ENCODE measurements at regions not wholly inside any gene's neighbourhood (a gene's known extent, or its start where the extent isn't known, plus 50 kb on each side); places are given as distances from the start of the nearest gene placed in this dataset.
"Not testable (repeated sequence)": the region's sequence is repeated elsewhere in the genome, so short reads cannot be mapped to it uniquely, and the experiment has no call there.

- no peak for DNase-seq
These were observed 235.3 kb upstream of the ZFP64 start for GRCh38 chr20:52426856-52427255.

DNA sequence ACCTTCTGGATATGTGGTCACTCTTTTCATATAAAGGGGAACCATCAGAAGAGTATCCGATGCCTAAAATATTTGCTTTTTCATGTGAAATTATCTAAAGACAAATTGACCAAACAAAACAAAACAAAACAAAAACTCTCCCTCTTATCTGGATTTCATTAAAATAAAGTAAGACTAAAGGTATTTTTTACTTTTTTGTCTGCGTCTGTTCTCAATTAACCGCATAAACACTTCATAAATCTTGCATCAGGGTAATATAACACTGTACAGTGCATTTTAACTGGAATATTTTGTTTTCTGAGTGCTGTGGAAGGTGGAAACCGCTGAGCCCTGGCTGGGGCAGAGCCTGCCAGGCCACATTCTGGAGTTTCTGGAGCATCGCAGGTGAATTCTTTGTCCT lies 234.1 kb upstream of the ZFP64 start:
- DNase-seq, result no peak

GRCh38 chr20:52425253-52425652 lies 233.7 kb upstream of the ZFP64 start:
- DNase-seq, result no peak

- not testable (repeated sequence) for DNase-seq
These were observed 232.9 kb upstream of the ZFP64 start for GRCh38 chr20:52424357-52424942.

- not testable (repeated sequence) for DNase-seq
These were observed 232.1 kb upstream of the ZFP64 start for GRCh38 chr20:52423536-52424140.

DNA sequence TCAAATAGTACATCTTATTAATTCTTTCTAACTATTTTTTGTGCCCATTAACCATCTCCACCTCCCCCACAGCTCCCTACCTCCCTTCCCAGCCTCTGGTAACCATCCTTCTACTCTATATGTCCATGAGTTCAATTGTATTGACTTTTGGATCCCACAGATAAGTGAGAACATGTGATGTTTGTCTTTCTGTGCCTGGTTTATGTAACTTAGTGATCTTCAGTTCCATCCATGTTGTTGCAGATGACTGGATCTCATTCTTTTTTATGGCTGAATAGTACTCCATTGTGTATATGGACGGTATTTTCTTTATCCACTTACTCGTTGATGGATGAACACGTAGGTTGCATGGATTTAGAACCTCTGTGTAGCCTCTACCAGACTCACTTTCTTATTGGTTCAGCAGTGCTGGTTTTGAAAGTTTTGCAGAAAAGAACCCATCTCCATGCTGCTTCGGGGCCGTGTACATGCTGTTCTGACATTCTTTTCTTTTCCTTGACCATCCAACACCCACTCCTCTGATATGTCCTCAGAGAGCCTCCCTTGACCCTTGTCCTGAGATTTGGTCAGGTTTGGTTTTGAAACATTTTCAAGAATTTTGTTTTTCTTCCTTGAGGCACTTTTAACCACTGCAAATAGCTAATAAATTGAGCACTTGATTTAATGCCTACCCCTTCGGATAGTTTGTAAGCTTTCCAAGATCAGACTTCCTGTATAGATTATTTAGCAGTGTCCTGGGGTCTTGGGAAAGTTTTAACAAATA lies 231.2 kb upstream of the ZFP64 start:
- no peak for DNase-seq

GRCh38 chr20:52420805-52421204 lies 229.2 kb upstream of the ZFP64 start:
- DNase-seq, result no peak

- no peak for DNase-seq
These were observed 227.6 kb upstream of the ZFP64 start for GRCh38 chr20:52419205-52419604.

DNA sequence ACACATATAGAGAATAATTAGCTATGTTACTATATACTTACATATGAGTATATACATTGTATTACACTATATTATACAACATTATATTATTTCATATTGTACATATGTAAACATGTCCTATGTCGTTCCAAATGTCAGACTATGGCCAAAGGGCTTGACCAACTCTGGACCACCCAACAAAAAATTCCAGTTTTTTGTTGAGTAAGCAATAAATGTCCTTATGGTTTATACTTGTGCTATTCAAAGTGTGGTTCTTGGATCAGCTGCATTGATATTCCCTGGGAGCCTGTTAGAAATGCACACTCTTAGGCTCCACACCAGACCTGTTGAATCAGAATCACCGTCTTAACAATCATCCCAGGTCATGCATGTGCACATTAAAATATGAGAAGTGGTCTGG lies 225.4 kb upstream of the ZFP64 start:
- DNase-seq, result no peak

- DNase-seq, result no peak
These were observed 220.0 kb upstream of the ZFP64 start for GRCh38 chr20:52411611-52412010.

DNA sequence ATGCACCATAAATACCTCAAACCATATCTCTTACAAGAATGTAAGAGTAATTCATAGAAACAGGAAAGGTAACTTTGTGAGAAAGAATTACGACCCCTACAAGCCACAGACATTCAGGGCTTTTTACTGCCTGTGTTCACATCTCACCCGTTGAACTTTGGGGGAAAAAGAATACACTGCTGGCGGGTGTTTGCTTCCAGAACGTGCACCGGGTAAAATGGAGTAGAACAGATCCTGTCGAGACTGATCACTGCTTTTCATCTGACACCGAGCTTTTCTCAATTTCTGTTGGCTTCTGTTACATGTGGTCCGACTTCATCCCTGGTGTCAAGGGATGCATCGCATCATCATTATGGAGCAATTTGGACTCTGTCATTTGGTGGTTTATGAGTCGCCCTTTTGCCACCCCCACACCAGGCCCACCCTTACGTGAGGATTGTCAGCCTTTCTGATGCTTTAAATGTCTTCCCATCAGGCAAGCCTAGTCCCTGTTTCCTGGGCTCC lies 219.2 kb upstream of the ZFP64 start:
- DNase-seq, result no peak

DNA sequence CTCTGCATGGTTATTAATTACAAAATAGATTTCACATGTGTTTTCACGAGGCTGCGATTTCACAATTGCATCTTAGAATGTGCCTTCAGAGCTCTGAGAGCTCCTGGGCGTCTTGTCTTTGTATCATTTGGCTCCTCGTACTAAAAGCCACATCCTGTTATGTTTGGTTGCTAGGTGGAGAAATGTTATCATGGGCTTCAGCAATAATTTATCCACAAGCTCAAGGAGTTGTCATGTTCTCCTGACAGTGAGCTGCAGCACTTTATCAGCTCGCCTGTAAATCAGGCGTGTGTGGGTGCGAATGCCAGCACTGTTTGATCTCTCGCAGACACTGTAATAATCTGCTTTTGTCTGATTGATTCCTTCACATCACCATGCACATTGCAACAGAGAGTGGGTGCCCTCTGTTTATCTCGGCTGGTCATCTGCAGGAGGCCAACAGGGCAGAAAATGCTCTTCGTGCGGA lies 218.6 kb upstream of the ZFP64 start:
- DNase-seq, result peak; percentile 36

DNA sequence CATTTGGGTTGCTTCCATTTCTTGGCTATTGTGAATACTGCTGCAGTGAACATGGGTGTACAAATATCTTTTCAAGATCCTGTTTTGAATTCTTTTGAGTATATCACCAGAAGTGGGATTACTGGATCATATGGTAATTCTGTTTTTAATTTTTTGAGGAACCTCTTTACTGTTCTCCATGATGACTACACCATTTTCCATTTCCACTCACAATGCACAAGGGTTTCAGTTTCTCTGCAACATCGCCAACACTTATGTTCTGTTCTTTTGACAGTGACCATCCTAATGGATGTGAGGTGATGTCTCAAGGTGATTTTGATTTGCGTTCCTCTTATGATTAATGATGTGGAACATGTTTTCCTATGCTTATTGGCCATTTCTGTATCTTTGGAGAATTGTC lies 214.4 kb upstream of the ZFP64 start:
- DNase-seq, result no peak

GRCh38 chr20:52405417-52405816 lies 213.8 kb upstream of the ZFP64 start:
- no peak for DNase-seq

- no peak for DNase-seq
These were observed 213.1 kb upstream of the ZFP64 start for GRCh38 chr20:52404671-52405070.

- DNase-seq, result no peak
These were observed 211.4 kb upstream of the ZFP64 start for GRCh38 chr20:52402950-52403349.

GRCh38 chr20:52402514-52402913 lies 210.9 kb upstream of the ZFP64 start:
- no peak for DNase-seq

GRCh38 chr20:52401431-52401830 lies 209.9 kb upstream of the ZFP64 start:
- no peak for DNase-seq

- DNase-seq, result no peak
These were observed 207.8 kb upstream of the ZFP64 start for GRCh38 chr20:52399352-52399751.

DNA sequence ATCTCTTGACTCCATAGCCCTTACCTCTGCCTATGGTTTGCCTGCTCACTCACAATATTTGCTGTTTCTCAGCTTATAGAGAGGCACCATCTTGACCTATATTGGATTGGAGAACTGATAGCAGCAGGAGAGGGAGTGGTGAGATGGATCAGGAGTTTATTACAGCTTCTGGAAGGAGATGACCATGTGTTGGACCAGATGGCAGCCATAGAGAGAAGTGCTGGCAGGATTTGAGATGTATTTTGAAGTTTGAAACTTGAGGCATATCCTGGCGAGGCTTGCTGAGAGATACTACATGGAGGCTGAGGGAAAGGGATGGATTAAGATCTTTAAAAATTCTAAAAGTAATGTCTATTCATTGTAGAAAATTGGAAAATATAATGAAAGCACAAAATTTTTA lies 198.0 kb upstream of the ZFP64 start:
- DNase-seq, result no peak

- no peak for DNase-seq
These were observed 192.5 kb upstream of the ZFP64 start for GRCh38 chr20:52383995-52384621.

DNA sequence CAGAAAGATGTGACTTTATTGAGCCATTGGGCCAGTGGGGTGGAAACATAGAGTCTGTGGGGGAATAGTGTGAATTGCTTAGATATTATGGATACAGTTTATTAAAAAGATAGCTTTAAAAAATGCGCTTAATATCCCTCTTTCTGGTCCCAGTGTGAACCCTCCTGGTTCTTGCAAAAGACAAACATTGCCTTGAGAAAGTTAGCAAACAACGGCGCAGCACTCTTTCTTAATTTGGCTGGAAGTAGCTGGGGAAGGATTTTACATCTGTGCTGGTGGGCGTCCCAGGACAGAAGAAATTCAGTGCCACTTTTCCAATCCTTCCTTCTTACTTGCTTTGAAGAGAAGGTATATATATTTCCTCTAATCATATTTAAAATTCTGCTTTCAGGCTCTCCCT lies 191.4 kb upstream of the ZFP64 start:
- no peak for DNase-seq

- DNase-seq, result peak; percentile 16
These were observed 188.3 kb upstream of the ZFP64 start for GRCh38 chr20:52379723-52380336.
